HG02642 (cell line): ENCODE measurements at regions not wholly inside any gene's neighbourhood (a gene's known extent, or its start where the extent isn't known, plus 50 kb on each side); places are given as distances from the start of the nearest gene placed in this dataset.
"Not testable (repeated sequence)": the region's sequence is repeated elsewhere in the genome, so short reads cannot be mapped to it uniquely, and the experiment has no call there.

Experiments used
- ATAC-seq: cut with Tn5 transposase; IDR thresholded peaks from one replicate; pipeline ENCODE4 v1.9.1; 2021; ENCODE audit warnings: mild to moderate bottlenecking; ENCODE audit not compliant: unreplicated experiment, poor library complexity

- ATAC-seq = no peak
Measured at GRCh38 chr18:43932140-43932539, 654.9 kb upstream of the SYT4 start.

GRCh38 chr18:43933177-43933576, 655.9 kb upstream of the SYT4 start:
- no peak for ATAC-seq

DNA sequence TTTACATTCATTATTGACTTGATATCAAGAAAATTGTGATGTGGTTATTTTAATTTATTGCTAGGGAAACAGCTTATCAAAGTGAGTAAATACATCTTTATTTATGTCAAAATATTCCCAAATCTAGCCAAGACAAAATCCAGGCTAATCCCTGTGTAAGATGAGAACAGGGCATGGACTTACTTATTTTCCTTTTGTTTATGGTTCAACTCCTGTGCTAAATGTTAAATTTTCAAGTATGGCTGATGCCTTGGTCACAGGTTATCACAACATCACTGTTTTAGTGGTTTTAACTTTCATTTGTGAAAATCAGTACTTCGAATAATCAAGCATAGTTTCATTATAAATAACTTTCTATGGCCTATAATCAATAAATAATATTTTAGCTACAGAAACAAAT, 657.0 kb upstream of the SYT4 start:
- ATAC-seq = no peak

DNA sequence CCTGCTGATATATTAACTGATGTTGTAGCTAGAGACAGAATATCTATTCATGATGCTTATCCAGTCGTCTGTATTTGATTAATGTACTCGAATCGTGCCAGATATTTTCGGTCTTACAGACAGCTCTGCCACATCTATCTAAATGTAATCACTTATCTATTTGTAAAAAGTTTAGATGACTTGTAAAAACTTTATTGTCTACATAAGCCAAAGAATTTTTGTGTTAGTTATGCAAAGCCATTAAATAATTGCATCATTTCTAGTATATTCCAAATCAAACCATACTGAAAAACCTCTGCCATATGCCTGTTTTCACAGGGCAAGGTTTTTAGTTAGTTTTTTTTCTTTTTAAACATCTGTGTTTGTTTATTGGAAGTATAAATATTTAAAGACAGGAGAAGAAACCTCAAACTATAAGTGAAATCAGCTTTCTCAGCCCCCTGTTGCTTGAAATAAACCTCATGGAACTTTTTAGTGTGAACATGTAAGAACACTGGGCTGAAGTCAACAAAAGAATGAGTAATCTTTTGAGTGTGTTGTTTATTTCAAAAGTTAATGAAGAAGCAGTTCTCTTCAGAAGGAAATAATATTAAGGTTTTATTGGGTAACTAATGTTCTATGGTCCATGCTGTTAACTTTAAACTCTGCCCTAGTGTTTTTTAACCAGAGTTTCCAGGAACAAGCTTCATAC, 657.6 kb upstream of the SYT4 start:
- ATAC-seq = no peak

DNA sequence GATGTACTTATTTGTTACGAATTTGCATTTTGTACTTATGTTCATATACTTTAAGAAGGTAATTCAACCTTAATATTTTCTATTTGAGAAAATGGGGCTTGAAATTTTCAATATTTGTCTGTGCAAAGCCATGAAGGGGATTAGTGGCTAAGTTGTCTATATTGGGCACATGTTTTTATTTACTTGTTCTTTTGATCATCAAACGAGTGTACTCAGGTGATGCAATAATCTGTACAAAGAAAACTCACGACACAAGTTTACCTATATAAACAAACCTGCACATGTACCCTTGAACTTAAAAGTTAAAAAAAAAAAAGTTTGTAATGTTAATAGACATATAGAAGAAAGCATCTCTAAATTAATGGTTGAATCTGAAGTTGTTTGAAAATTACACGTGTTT, 658.9 kb upstream of the SYT4 start:
- no peak for ATAC-seq

GRCh38 chr18:43949291-43949690, 672.0 kb upstream of the SYT4 start:
- no peak for ATAC-seq

- ATAC-seq = no peak
Measured at GRCh38 chr18:43950062-43950461, 672.8 kb upstream of the SYT4 start.

DNA sequence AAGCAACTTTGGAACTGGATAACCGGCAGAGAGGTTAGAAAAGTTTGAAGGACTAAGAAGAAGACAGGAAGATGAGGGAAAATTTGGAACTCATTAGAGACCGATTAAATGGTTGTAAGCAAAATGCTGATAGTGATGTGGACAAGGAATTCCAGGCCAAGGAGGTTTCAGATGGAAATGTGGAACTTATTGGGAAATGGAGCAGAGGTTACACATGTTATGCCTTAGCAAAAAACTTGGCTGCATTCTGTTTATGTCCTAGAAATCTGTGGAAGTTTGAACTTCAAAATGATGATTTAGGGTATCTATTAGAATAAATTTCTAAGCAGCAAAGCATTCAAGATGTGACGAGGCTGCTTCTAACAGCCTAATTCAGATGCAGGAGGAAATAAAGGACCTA, 675.1 kb upstream of the SYT4 start:
- no peak for ATAC-seq

DNA sequence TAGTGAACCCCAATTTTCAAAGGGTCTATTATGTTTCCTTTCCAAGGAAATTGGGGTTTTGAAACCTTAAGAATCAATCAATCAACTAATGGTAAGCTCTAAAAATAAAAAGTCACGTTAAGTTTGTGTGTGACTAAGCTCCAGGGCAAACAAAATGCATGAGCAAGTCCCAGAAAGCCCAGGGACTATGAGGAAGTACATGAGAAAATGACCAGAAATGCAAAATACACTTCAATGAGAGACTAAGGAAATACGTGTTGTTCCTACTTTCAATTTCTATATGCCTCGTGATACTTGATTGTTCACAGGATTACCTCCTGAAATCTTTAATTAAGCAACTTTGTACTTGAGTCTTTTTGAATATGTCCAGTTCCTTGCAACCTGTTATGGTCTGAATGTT, 684.4 kb upstream of the SYT4 start:
- no peak for ATAC-seq

GRCh38 chr18:43964666-43965065, 687.4 kb upstream of the SYT4 start:
- no peak for ATAC-seq

DNA sequence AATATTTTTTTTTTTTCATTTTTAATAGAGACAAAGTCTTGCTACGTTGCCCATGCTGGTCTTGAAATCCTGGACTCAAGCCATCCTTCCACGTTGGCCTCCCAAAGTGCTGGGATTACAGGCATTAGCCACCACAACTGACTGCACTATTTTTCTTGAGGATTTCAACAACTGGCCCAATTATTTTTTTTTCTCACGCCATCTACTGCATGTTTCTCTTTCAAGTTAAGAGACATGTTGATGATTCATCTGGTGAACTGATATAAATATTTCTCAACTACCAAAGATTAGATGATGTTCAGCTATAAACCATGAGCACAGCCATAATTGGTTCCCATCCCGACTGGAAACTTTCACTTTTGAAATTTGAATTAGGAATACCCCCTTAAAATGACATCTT, 688.4 kb upstream of the SYT4 start:
- ATAC-seq = no peak

DNA sequence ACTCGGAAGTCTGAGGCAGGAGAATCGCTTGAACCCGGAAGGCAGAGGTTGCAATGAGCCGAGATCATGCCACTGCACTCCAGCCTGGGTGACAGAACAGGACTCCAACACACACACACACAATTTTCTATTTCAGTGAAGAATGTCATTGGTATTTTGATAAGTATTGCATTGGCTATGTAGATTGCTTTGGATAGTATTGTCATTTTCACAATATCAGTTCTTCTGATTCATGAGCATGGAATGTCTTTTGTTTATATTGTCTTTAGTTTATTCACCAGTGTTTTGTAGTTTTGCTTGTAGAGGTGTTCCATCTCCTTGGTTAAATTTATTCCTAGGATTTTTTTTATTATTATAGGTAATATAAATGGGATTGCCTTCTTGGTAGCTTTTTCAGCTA, 693.4 kb upstream of the SYT4 start:
- ATAC-seq = no peak

DNA sequence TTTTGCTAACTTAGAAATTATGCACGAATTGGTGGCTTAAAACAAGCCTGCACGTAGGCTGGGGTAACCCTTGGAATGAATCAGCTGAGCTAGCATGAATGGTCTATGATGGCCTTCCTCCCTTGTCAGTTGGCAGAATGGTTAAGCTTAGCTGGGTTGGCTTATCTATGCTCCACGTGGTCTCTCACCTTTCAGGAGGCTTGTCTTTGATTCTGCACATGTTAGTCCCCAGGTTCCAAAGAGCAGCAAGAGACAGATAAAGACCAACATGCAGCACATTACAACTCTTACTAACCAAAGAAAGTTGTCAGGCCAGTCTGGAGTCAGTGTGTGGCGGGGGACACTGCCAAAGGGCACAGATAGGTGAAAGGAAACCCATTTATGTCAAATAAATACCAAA, 700.9 kb upstream of the SYT4 start:
- ATAC-seq = no peak

DNA sequence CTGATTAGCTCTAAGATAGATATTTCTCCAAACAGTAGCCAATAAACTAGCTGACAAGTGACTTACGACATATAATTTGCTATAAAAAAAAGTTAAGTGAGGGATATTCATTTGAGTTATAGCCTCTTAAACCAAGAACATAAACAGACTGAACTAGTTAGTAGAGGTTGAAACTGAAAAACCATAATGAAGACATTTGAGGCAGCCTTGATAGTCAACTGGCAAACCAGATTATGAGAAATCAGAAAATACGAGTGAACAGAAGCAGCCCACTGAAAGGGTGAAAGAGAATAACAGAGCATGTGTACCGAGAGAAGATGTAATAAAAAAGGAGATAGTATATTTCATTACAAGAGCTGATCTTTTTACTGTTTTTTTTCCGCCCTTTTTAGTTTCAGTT, 698.1 kb upstream of the SETBP1 start:
- no peak for ATAC-seq

DNA sequence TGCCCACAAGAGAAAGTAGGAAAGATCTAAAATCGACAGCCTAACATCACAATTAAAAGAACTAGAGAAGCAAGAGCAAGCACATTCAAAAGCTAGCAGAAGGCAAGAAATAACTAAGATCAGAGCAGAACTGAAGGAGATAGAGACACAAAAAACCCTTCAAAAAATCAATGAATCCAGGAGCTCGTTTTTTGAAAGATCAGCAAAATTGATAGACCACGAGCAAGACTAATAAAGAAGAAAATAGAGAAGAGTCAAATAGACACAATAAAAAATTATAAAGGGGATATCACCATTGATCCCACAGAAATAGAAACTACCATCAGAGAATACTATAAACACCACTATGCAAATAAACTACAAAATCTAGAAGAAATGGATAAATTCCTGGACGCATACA, 693.6 kb upstream of the SETBP1 start:
- ATAC-seq = not testable (repeated sequence)

DNA sequence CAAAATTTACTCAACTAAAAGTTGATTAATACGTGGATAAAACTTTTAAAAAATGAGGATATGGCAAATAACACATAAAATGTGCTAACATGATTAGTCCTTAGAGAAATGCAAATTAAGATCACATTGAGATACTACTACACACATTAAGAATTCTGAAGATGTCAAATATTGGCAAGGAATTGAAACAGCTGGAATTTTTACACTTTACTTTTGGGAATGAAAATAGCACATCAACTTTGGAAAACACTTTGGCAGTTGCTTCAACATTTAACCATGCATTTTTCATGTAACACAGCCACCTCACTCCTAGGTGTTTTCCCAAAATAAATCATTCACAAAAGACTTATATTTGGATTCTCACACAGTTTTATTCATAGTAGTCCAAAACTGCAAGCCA, 687.9 kb upstream of the SETBP1 start:
- no peak for ATAC-seq

DNA sequence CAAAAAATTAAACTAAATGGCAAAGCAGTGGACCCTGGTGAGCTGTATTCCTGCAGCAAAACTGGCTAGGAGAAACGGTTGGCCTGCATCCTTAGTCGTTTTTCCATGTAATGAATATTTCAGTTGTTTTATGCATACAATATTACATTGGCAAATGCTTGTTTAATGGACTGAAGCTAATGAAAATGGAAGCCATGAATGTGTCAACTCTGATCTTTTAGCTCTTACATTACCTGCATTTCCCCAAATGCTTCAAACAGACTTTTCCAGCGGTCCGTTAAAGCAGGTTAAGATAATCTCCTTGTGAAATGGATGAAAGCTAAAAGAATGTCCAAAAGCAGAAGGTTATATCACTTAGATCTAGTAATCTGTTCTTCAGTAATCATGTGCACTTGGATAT, 686.3 kb upstream of the SETBP1 start:
- ATAC-seq = no peak

GRCh38 chr18:44013871-44014270, 666.8 kb upstream of the SETBP1 start:
- no peak for ATAC-seq

DNA sequence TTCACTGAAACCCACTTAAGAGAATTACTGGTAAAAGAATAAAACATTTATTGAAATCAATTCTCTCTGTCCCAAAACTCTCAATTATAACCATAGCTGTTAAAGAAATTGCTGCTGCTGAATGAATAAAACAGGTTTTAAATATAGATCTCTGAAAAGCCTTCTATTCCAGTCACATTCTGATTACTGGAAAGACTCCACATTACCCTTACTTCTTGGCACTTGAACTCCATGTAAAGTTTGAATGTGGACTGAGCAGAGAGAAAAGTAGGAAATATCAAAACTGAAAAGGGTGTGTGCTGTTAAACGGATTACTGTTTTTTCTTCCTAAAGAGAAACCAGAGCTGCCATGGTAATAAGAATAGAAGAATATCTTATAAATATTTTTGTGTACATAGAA, 655.3 kb upstream of the SETBP1 start:
- ATAC-seq = no peak

- ATAC-seq = no peak
Measured at GRCh38 chr18:44028109-44028508, 652.6 kb upstream of the SETBP1 start.

GRCh38 chr18:44031063-44031462, 649.6 kb upstream of the SETBP1 start:
- ATAC-seq = no peak

DNA sequence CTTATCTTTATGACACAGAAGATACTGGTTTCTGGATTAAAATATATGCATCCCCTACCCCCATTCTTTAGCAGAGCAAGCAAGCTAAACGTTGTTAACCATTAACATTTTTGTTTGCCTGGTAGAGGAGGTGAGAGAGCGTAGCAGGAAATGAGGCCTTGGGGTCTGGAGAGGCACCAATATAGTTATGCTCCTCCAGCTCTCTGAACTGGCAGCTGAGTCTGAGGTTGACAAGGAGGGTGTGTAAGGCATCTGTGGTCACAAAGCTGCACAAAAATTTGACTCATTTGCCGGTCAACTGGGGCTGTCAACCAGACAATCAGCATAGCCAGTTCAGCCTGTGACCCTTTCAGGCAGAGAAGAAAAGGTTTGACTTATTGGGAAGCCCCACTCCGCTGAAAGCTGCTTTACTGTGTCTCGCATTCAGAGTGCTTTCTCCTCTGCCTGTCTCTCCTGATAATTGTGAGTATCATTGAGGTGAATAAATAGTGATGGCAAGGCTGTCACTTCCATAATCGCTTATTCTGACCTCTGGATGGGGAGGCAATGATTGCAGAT, 647.5 kb upstream of the SETBP1 start:
- peak; percentile 51 for ATAC-seq

DNA sequence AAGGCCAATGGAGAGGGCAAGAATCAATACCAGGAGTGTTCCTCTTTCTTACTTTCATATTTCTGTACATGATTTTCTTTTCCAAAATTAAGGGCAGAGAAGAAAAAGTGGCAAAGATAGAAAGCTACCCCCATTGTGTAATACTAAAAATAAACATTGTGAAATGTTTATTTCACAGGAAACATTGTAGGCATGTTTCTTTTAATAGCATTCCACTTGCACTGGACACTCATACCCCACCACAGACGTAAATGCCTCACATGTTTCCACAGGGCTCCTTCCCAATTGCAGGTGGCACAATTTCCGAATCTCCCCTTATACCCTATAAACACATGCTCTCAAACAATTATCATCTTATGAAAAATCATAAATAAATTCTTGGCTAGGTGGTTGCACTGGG, 645.1 kb upstream of the SETBP1 start:
- no peak for ATAC-seq
